Activated CD4-positive, alpha-beta memory T cell treated with anti-CD3 and anti-CD28 coated beads for 36 hours (primary cell): ENCODE measurements at regions not wholly inside any gene's neighbourhood (a gene's known extent, or its start where the extent isn't known, plus 50 kb on each side); places are given as distances from the start of the nearest gene placed in this dataset.

Experiments
- CTCF ChIA-PET: fragments of 350-600 bp; sonication (Branson Sonifier 250); formaldehyde crosslinking; loops from one replicate; lab custom pipeline; 2021; ENCODE audit warnings: antibody characterized with exemption, inconsistent platforms; lab: Charles Lee
- POLR2A ChIA-PET: fragments of 350-600 bp; sonication (Branson Sonifier 250); formaldehyde crosslinking; loops from one replicate; lab custom pipeline; 2021; ENCODE audit warnings: antibody characterized with exemption; lab: Charles Lee
- DNase-seq: peaks from one replicate; pipeline ENCODE4 v3.0.0-alpha.2; 2020
- H3K27ac Mint-ChIP-seq: one replicate; pipeline ENCODE4 v1.8.0; 2021; ENCODE audit warnings: mixed read lengths
- H3K27me3 Mint-ChIP-seq: one replicate; pipeline ENCODE4 v1.8.0; 2021; ENCODE audit warnings: mixed read lengths
- H3K36me3 Mint-ChIP-seq: one replicate; pipeline ENCODE4 v1.8.0; 2021; ENCODE audit warnings: mixed read lengths
- H3K4me1 Mint-ChIP-seq: one replicate; pipeline ENCODE4 v1.8.0; 2021; ENCODE audit warnings: low read depth, mixed read lengths
- H3K4me3 Mint-ChIP-seq: one replicate; pipeline ENCODE4 v1.8.0; 2021; ENCODE audit warnings: mild to moderate bottlenecking, mixed read lengths
- H3K9me3 Mint-ChIP-seq: one replicate; pipeline ENCODE4 v1.8.0; 2021; ENCODE audit warnings: mixed read lengths
- intact Hi-C: fragments of 100-400 bp; cut with micrococcal nuclease; formaldehyde crosslinking; loops from one replicate; pipeline ENCODE4 v1.15.1; 2023

GRCh38 chr1:168631671-168632400, 55.4 kb downstream of the XCL1 start:
- no peak overlapping the region for H3K4me3 Mint-ChIP-seq
- peaks cover 8% of the 10 kb centered on the region for H3K4me1 Mint-ChIP-seq
- ChIA-PET POLR2A (no interaction called here), CTCF (interaction anchor here (1.6 kb wide), 1 partner anchor 192 kb away, joined by 4 read pairs; no protein-coding TSS in a partner anchor)
- intact Hi-C loops = no loop called here
- no peak for DNase-seq
- H3K36me3 Mint-ChIP-seq = no peaks in the 10 kb centered on the region
- H3K27ac Mint-ChIP-seq = no peak overlapping the region
- H3K9me3 Mint-ChIP-seq = no peaks in the 10 kb centered on the region
- peaks cover 13% of the 10 kb centered on the region for H3K27me3 Mint-ChIP-seq

GRCh38 chr1:168634951-168635532, 58.6 kb downstream of the XCL1 start:
- DNase-seq = no peak
- intact Hi-C loops = no loop called here
- ChIA-PET POLR2A (no interaction called here), CTCF (interaction anchor here (0.9 kb wide), 1 partner anchor 32 kb away, joined by 3 read pairs; no protein-coding TSS in a partner anchor)
- Mint-ChIP-seq H3K4me3 (no peak overlapping the region), H3K4me1 (no peaks in the 10 kb centered on the region), H3K27me3 (peaks cover 8% of the 10 kb centered on the region), H3K9me3 (no peaks in the 10 kb centered on the region), H3K36me3 (no peaks in the 10 kb centered on the region), H3K27ac (no peak overlapping the region)

GRCh38 chr1:168636200-168636599, 59.8 kb downstream of the XCL1 start:
- no peaks in the 10 kb centered on the region for H3K9me3 Mint-ChIP-seq
- no peak overlapping the region for H3K27ac Mint-ChIP-seq
- H3K36me3 Mint-ChIP-seq = no peaks in the 10 kb centered on the region
- ChIA-PET CTCF (interaction anchor here (0.7 to 2.2 kb wide), 4 partner anchors 9 to 712 kb away, joined by 3 to 8 read pairs (median 4); no protein-coding TSS in a partner anchor), POLR2A (no interaction called here)
- intact Hi-C loops = no loop called here
- H3K27me3 Mint-ChIP-seq = peaks cover 8% of the 10 kb centered on the region
- H3K4me3 Mint-ChIP-seq = no peak overlapping the region
- no peaks in the 10 kb centered on the region for H3K4me1 Mint-ChIP-seq
- DNase-seq = no peak

- Mint-ChIP-seq H3K27me3 (peaks cover 10% of the 10 kb centered on the region), H3K27ac (no peak overlapping the region), H3K9me3 (no peaks in the 10 kb centered on the region), H3K4me3 (no peak overlapping the region), H3K36me3 (no peaks in the 10 kb centered on the region), H3K4me1 (no peaks in the 10 kb centered on the region)
- ChIA-PET CTCF (interaction anchor here (0.7 to 2.2 kb wide), 6 partner anchors 8 to 712 kb away, joined by 3 to 8 read pairs (median 4); no protein-coding TSS in a partner anchor), POLR2A (no interaction called here)
- no peak for DNase-seq
- intact Hi-C loops = no loop called here
Observed at GRCh38 chr1:168636642-168637111, 60.3 kb downstream of the XCL1 start.

GRCh38 chr1:168637350-168637991, 61.1 kb downstream of the XCL1 start:
- CTCF ChIA-PET = interaction anchor here (0.6 to 2.2 kb wide), 6 partner anchors 7 to 711 kb away, joined by 3 to 10 read pairs (median 6); no protein-coding TSS in a partner anchor
- Mint-ChIP-seq H3K4me3 (no peak overlapping the region), H3K36me3 (no peaks in the 10 kb centered on the region), H3K4me1 (no peaks in the 10 kb centered on the region), H3K9me3 (no peaks in the 10 kb centered on the region), H3K27ac (no peak overlapping the region), H3K27me3 (peaks cover 10% of the 10 kb centered on the region)
- no peak for DNase-seq
- POLR2A ChIA-PET = no interaction called here
- intact Hi-C loops = no loop called here

GRCh38 chr1:168638884-168639283, 62.5 kb downstream of the XCL1 start:
- ChIA-PET CTCF (interaction anchor here (0.7 to 1.7 kb wide), 2 partner anchors 11 to 405 kb away, joined by 3 to 10 read pairs; no protein-coding TSS in a partner anchor), POLR2A (no interaction called here)
- Mint-ChIP-seq H3K27ac (no peak overlapping the region), H3K4me3 (no peak overlapping the region), H3K36me3 (no peaks in the 10 kb centered on the region), H3K4me1 (no peaks in the 10 kb centered on the region), H3K27me3 (peaks cover 10% of the 10 kb centered on the region), H3K9me3 (no peaks in the 10 kb centered on the region)
- DNase-seq = no peak
- intact Hi-C loops = no loop called here

GRCh38 chr1:168640182-168640581, 63.8 kb downstream of the XCL1 start:
- POLR2A ChIA-PET = no interaction called here
- intact Hi-C loops = no loop called here
- Mint-ChIP-seq H3K27ac (no peak overlapping the region), H3K9me3 (no peaks in the 10 kb centered on the region), H3K36me3 (no peaks in the 10 kb centered on the region), H3K4me1 (no peaks in the 10 kb centered on the region), H3K4me3 (no peak overlapping the region), H3K27me3 (peaks cover 10% of the 10 kb centered on the region)
- CTCF ChIA-PET = no interaction called here
- DNase-seq = no peak

GRCh38 chr1:168640836-168641235, 64.4 kb downstream of the XCL1 start:
- Mint-ChIP-seq H3K4me3 (no peak overlapping the region), H3K9me3 (no peaks in the 10 kb centered on the region), H3K36me3 (no peaks in the 10 kb centered on the region), H3K27me3 (peaks cover 10% of the 10 kb centered on the region), H3K4me1 (no peaks in the 10 kb centered on the region), H3K27ac (no peak overlapping the region)
- no peak for DNase-seq
- ChIA-PET CTCF (no interaction called here), POLR2A (no interaction called here)
- intact Hi-C loops = no loop called here

GRCh38 chr1:168643152-168643551, 66.7 kb downstream of the XCL1 start:
- Mint-ChIP-seq H3K4me3 (no peak overlapping the region), H3K27me3 (peaks cover 4% of the 10 kb centered on the region), H3K36me3 (no peaks in the 10 kb centered on the region), H3K4me1 (no peaks in the 10 kb centered on the region), H3K9me3 (no peaks in the 10 kb centered on the region), H3K27ac (no peak overlapping the region)
- ChIA-PET POLR2A (no interaction called here), CTCF (no interaction called here)
- intact Hi-C loops = no loop called here
- no peak for DNase-seq
